CD1c-positive myeloid dendritic cell (primary cell): ENCODE measurements at regions not wholly inside any gene's neighbourhood (a gene's known extent, or its start where the extent isn't known, plus 50 kb on each side); places are given as distances from the start of the nearest gene placed in this dataset.
"Not testable (repeated sequence)": the region's sequence is repeated elsewhere in the genome, so short reads cannot be mapped to it uniquely, and the experiment has no call there.

Source experiments
- DNase-seq: peaks from one replicate; pipeline ENCODE4 v3.0.0-alpha.2; 2016; ENCODE audit errors: extremely low spot score

DNA sequence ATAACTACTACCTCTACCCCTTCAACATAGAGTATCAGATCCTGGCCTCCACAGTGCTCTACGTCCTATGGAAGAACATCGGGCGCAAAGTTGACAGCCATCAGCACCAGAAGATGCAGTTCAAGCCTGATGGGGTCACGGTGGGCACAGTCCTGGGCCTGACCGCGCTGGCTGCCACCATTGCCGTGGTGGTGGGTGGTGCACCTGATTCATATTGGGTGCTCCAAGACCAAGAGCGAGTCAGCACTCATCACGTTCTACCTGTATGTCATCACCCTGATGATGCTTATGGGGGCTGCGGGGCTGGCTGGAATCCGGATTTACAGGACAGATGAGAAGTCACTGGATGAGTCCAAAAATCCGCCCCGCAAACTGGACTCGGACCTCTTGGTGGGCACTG lies 846.4 kb downstream of the RPIA start:
- DNase-seq = not testable (repeated sequence)

DNA sequence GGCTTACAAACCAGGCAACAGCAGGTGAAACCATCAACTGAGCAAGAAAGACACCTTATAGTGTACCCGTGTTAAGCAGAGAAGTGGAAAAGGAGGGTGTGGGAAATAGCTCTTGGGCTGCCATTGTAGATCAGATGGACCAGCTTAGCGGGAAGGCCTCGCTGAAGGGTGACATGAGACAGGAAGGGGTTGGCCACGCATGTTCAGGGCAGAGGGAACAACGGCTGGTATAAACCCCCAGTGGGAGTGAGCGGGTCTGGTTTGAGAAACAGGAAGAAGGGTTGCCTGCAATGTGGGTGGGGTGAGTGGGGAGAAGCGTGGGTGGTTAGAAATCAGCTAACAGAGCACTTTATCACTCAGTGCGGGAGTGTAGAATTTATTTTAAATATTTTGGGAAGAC lies 852.6 kb downstream of the RPIA start:
- not testable (repeated sequence) for DNase-seq

DNA sequence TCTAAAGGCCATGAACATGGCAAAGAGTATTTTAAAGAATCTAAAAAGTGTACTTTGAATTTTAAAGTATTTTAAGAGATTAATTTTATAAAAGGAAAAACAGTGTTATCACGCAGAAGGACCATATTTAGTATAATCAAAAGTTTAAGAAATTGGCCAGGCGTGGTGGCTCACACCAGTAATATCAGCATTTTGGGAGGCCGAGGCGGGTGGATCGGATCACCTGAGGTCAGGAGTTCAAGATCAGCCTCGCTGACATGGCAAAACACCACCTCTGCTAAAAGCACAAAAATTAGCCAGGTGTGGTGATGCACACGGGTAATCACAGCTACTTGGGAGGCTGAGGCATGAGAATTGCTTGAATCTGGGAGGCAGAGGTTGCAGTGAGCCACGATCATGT lies 887.7 kb downstream of the RPIA start:
- not testable (repeated sequence) for DNase-seq

DNA sequence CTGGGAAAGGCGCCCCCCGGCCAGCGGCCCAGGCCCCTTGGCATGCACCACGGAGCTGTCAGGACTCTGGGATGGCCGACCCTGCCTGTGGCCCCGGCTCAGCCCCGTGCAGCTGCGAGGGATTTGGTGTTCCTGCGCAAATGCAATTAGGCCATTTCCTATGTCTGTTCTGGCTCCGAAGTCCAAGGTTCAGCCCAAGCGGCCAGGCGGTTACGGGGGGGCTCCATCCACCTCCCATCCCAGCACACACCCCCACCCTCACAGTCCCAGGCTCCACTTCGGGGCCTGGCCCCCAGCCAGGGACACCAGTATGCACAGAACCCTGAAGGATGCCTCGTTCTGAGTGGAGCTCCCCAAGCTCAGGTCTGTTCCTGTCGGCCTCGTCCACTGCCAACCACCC lies 891.3 kb downstream of the RPIA start:
- DNase-seq = not testable (repeated sequence)

DNA sequence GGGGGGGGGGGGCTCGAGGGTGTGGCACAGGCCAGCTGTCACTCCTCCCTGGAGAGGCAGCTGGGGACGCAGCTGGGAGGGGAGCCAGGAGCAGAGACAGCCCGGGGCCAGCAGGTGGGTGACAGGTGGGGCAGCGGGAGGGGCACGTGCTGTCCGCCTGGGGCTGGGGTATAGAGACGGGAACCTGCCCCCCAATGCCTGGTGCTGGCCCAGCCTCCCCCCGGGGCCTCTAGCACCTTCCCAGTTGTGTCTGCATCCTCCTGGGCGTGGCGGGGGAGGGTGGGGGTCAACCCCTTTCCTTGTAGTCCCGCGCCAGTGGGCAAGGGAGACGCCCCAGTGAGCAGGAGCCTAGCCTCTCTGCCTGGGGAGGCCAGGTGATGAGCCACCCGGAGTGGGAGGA lies 892.6 kb downstream of the RPIA start:
- DNase-seq = not testable (repeated sequence)

DNA sequence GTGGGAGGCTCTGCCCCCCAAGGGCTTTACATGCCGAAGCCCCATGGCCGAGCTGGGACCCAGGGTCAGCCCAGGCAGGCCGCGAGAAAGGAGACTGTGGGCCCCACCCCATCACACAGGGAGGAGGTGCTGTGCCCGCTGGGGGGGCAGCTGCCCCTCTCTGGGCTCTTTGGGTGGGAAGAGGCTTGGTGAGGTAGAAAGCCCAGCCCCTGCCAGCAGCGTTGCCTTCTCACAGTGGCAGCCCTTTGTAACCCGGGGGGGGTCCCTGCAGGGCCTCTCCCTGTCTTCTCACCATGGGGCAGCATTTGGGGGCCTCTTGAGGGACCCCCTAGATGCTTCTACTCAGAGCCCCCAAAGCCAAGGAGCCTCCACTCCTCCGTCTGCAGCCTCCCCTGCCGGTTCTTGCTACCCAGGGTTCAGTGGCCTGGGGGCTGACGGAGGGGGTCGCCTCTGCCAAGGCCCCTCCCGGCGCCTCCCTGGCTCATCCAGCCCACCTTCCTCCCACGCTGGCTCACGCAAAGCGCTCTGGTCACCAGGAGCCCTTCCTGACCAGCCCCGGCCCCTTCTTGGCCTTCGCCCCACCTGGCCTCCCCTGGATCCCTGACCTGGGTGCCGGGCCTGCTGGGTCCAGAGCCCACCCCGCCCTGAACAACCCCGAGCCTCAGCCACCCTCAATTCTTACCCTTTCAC lies 893.5 kb downstream of the RPIA start:
- DNase-seq = not testable (repeated sequence)

DNA sequence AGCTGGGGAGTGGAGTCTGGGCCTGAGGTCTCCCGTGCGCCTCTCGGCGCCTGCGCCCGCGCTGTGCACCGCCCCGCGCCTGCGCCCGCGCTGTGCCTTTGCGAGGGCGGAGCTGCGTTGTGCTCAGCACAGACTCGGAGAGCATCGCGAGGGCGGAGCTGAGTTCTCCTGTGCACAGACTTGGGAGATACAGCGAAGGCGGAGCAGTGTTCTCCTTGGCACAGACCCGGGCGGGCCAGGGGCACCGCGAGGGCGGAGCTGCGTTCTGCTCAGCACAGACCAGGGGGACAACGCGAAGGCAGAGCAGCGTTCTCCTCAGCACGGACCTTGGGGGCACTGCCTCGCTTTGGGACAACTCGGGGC lies 894.1 kb downstream of the RPIA start:
- peak; percentile 1 for DNase-seq

DNA sequence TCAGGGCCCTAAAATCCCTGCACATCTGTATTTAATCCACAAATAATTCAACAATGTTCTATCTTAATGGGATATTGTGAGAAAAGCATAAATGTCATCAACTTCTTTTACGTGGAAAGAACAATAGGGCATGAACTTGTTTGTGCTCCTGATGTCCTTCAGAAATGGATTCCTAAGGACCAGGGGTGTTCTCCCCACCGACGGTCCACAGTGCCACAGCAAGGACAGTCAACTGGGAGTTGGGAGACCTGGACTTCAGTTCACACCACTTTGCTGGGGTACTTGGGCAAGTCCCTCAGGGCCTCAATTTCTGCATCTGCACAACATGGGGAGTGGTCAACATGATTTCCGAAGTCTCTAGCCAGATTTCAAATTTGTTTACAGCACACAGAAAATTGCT lies 908.4 kb downstream of the RPIA start:
- not testable (repeated sequence) for DNase-seq

DNA sequence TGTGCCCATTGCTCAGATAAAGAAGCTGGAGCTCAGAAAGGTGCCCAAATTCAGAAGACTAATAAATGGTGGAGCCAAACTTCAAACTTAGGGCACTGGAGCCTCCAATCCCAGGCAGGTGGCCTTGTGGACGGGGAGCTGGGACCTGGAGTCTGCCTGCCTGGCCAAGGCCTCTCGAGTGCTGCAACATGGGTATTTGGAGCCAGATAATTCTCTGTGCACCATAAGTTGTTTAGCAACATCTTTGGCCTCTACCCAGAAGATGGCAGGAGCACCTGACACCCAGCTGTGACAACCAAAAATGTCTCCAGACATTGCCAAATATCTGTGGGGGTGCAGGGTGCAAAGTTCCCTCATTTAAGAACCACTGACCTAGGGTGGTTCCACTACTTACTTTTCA lies 915.0 kb downstream of the RPIA start:
- not testable (repeated sequence) for DNase-seq

DNA sequence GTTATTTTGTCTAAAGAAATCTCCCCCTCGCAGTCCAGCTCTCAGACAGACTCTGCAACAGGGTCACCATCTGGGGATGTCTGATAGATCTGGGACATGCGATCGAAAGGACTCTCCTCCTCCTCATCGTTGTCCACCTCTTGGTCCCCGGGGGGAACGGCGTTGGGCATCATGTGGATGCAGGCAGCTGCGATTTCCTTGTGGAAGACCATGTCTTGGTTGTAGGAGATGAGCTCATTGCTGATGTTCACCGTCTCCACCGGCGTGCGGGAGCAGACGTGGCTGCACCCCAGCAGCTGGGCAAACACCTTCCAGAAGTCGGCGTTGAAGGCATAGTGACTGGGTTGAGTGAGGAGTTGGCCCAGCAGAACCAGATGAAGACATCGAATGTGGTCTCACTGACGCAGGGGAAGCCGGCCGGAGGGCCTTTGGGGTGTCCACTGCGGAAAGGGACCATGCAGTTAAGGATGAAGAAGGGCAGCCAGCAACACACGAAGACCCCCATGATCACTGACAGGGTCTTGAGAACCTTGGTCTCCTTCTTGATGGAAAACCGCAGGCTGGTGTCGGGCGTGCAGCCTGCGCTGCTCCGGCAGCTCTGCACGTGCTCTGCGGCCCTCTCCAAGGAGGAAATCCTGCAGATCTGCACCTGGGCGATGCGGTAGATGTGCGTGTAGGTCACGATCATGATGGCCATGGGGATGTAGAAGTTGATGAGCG lies 918.9 kb downstream of the RPIA start:
- DNase-seq = not testable (repeated sequence)

DNA sequence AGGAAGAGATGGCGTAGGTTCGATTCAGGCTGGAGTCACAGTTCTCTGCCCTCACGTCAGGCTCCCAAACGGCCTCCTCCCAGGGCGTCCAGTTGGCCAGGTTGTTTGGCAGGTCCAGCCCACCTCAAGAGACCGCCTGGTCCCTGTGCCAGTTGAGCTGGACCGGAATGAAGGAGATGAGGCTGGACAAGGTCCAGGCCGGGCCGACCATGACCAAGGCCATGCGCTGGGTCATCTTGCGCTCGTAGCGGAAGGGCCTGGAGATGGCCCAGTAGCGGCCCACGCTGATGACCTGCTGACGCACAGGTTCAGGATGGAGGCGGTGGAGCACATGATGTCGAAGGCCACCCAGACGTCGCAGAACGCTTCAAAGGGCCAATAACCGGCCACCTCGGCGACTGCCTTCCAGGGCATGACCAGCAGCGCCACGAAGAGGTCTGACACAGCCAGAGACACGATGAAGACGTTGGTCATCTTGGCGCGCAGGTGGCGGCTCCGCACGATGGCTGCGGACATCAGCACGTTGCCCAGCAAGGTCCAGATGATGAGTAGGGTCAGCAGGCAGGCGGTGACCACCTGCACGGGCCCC lies 919.5 kb downstream of the RPIA start:
- not testable (repeated sequence) for DNase-seq

DNA sequence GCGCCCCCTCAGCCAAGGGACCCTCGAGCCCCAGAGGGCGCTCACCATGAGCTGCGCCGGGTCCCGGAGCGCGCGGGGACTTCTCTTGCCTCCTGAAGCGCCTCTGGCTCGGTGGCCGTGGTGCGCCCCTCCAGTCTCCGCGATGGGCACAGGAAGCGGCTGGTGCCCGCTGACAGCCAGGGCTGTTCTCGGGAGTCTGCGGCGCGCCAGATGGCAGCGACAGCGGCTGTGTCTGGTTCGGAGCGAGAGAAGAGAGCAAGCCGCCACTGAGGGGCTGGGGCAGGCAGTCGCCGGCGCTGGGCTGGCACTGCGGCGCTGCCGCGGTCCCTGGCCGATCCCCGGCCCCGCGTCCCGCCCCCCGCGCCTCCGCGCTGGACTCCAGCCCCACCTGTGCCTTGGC lies 920.2 kb downstream of the RPIA start:
- not testable (repeated sequence) for DNase-seq

DNA sequence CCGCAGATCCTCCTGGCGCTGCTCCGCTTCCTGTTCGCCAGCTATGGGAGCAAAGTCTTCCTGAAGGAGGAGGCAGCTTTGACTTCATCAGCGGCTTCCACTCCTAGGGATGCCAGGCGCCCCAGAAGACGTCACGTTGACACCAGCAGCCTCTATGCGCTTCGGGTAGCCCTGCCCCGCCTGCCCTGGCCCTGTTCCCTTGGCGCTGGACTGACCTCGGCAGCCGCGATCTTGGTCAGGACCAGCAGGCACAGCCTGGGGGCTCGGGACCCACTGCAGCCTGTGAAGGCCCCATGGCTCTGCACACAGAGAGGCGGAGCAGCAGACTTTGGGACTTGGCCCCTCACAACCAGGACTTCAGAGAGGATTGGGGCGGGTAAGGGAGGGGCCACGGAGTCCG lies 957.8 kb downstream of the RPIA start:
- not testable (repeated sequence) for DNase-seq

DNA sequence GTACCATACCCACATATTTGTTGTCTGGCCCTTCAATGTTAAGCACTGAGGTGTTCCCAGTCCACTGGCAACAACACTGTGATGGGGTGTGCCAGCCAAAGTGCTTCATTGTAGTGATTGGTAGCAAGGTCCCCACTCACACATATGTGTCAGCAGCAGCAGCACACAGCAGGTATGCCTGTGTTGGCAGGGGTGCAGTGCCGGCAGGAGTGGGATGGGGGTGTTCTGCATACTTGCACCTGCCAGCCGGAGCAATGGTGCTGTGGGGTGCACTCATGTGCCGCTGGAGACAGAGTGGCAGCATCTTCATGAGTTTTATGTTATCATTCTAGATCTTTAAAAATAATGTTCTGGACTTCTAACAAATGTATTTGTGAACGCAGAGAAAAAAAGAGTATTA lies 987.8 kb downstream of the RPIA start:
- not testable (repeated sequence) for DNase-seq
